ENCODE measurements at regions not wholly inside any gene's neighbourhood (a gene's known extent, or its start where the extent isn't known, plus 50 kb on each side); places are given as distances from the start of the nearest gene placed in this dataset.

- POLR2A ChIA-PET: interaction anchor here (1.3 to 1.7 kb wide), 2 partner anchors 209 to 216 kb away, joined by 3 to 5 read pairs; no protein-coding TSS in a partner anchor
- peaks cover 3% of the 10 kb centered on the region for H3K9me3 Mint-ChIP-seq
- no peak overlapping the region for H3K27ac Mint-ChIP-seq
- H3K4me3 Mint-ChIP-seq: no peak overlapping the region
- CTCF ChIA-PET: interaction anchor here (0.9 to 3.2 kb wide), 6 partner anchors 10 to 102 kb away, joined by 3 to 13 read pairs (median 4); no protein-coding TSS in a partner anchor
- intact Hi-C loops (cut with micrococcal nuclease): no loop called here
- peaks cover 67% of the 10 kb centered on the region for H3K4me1 Mint-ChIP-seq (ENCODE audit: low read depth)
- TF ChIP-seq CTCF (IDR thresholded peaks at IDR 0.05): no peak
- ATAC-seq (no peak), DNase-seq (no peak)
- H3K27me3 Mint-ChIP-seq: no peaks in the 10 kb centered on the region
- H3K36me3 Mint-ChIP-seq (ENCODE audit: low read depth): peaks cover 4% of the 10 kb centered on the region
These were observed 230.7 kb upstream of the SATB1 start for GRCh38 chr3:18655827-18656226.

- POLR2A ChIA-PET: no interaction called here
- H3K4me3 Mint-ChIP-seq: no peak overlapping the region
- DNase-seq (no peak), ATAC-seq (no peak)
- no peaks in the 10 kb centered on the region for H3K27me3 Mint-ChIP-seq
- peaks cover 2% of the 10 kb centered on the region for H3K9me3 Mint-ChIP-seq
- peaks cover 4% of the 10 kb centered on the region for H3K36me3 Mint-ChIP-seq (ENCODE audit: low read depth)
- peaks cover 70% of the 10 kb centered on the region for H3K4me1 Mint-ChIP-seq (ENCODE audit: low read depth)
- H3K27ac Mint-ChIP-seq: peak overlapping the region; percentile 39
- CTCF ChIA-PET: interaction anchor here (0.7 kb wide), 1 partner anchor 94 kb away, joined by 3 read pairs; no protein-coding TSS in a partner anchor
- no peak for TF ChIP-seq CTCF (IDR thresholded peaks at IDR 0.05)
- intact Hi-C loops (cut with micrococcal nuclease): no loop called here
These were observed 227.6 kb upstream of the SATB1 start for GRCh38 chr3:18652781-18653180.

GRCh38 chr3:18650731-18651130 lies 225.6 kb upstream of the SATB1 start:
- TF ChIP-seq CTCF (IDR thresholded peaks at IDR 0.05): no peak
- no peak overlapping the region for H3K4me3 Mint-ChIP-seq
- peaks cover 4% of the 10 kb centered on the region for H3K9me3 Mint-ChIP-seq
- no peaks in the 10 kb centered on the region for H3K27me3 Mint-ChIP-seq
- DNase-seq (no peak), ATAC-seq (no peak)
- H3K36me3 Mint-ChIP-seq (ENCODE audit: low read depth): peaks cover 4% of the 10 kb centered on the region
- intact Hi-C loops (cut with micrococcal nuclease): no loop called here
- peaks cover 66% of the 10 kb centered on the region for H3K4me1 Mint-ChIP-seq (ENCODE audit: low read depth)
- ChIA-PET CTCF (interaction anchor here (1.5 to 2.7 kb wide), 4 partner anchors 28 to 96 kb away, joined by 4 to 13 read pairs (median 6); no protein-coding TSS in a partner anchor), POLR2A (interaction anchor here (0.6 to 5.1 kb wide), 8 partner anchors 9 to 209 kb away, joined by 3 to 26 read pairs (median 5); no protein-coding TSS in a partner anchor)
- peak overlapping the region; percentile 94 for H3K27ac Mint-ChIP-seq

GRCh38 chr3:18649666-18650363 lies 224.7 kb upstream of the SATB1 start:
- peaks cover 4% of the 10 kb centered on the region for H3K36me3 Mint-ChIP-seq (ENCODE audit: low read depth)
- H3K4me1 Mint-ChIP-seq (ENCODE audit: low read depth): peaks cover 72% of the 10 kb centered on the region

More at GRCh38 chr3:18649666-18650363, 224.7 kb upstream of the SATB1 start:
- intact Hi-C loops (cut with micrococcal nuclease): loop anchor here (2.0 to 5.0 kb wide), 3 partner anchors 91 to 203 kb away; no protein-coding TSS in a partner anchor
- POLR2A ChIA-PET: interaction anchor here (0.8 to 5.1 kb wide), 21 partner anchors 9 to 219 kb away, joined by 3 to 26 read pairs (median 5); no protein-coding TSS in a partner anchor
- DNase-seq: peak; percentile 82
- H3K27me3 Mint-ChIP-seq: no peaks in the 10 kb centered on the region
- CTCF ChIA-PET: interaction anchor here (0.8 to 2.7 kb wide), 11 partner anchors 8 to 205 kb away, joined by 3 to 13 read pairs (median 4); no protein-coding TSS in a partner anchor
- H3K9me3 Mint-ChIP-seq: peaks cover 7% of the 10 kb centered on the region
- H3K27ac Mint-ChIP-seq: peak overlapping the region; percentile 94
- peak overlapping the region; percentile 6 for H3K4me3 Mint-ChIP-seq
- no peak for TF ChIP-seq CTCF (IDR thresholded peaks at IDR 0.05)
- ATAC-seq: peak; percentile 88

Measured in activated CD8-positive, alpha-beta T cell treated with anti-CD3 and anti-CD28 coated beads for 36 hours (primary cell).